Ascending aorta (tissue), 2 donors: ENCODE measurements at regions not wholly inside any gene's neighbourhood (a gene's known extent, or its start where the extent isn't known, plus 50 kb on each side); places are given as distances from the start of the nearest gene placed in this dataset.
"Not testable (repeated sequence)": the region's sequence is repeated elsewhere in the genome, so short reads cannot be mapped to it uniquely, and the experiment has no call there.

ENCODE experiments used
- DNase-seq, 2 donors: peaks; one replicate each; pipeline ENCODE4 v3.0.0-alpha.2; 2019; ENCODE audit warnings: low spot score in 2 of 2
- H3K27ac ChIP-seq, 2 donors: fragments of 200-600 bp; sonication (generic); one replicate each; pipeline ENCODE4 v1.5.1; 2016 to 2017; ENCODE audit warnings: mild to moderate bottlenecking in 1 of 2
- H3K27me3 ChIP-seq: fragments of 200-600 bp; sonication (generic); one replicate; pipeline ENCODE4 v1.5.1; 2017
- H3K36me3 ChIP-seq, 2 donors: fragments of 200-600 bp; sonication (generic); one replicate each; pipeline ENCODE4 v1.5.1; 2016
- H3K4me1 ChIP-seq, 2 donors: fragments of 200-600 bp; sonication (generic); one replicate each; pipeline ENCODE4 v1.5.1; 2016 to 2017; ENCODE audit warnings: mild to moderate bottlenecking in 1 of 2
- H3K4me3 ChIP-seq, 2 donors: fragments of 200-600 bp; sonication (generic); one replicate each; pipeline ENCODE4 v1.5.1; 2016 to 2017; ENCODE audit warnings: mild to moderate bottlenecking in 1 of 2
- H3K9me3 ChIP-seq, 2 donors: fragments of 200-600 bp; sonication (generic); one replicate each; pipeline ENCODE4 v1.5.1; 2016
- CTCF ChIP-seq, 3 experiments: fragments of 200-600 bp in 2 of 3; fragments of 450-650 bp in 1 of 3; sonication (generic) in 2 of 3; IDR thresholded peaks; one replicate each; pipeline ENCODE4 v1.5.1; 2016 to 2019; ENCODE audit warnings: antibody characterized with exemption in 3 of 3, mild to moderate bottlenecking in 1 of 3, moderate library complexity in 1 of 3
- intact Hi-C: fragments of 100-400 bp; cut with DNase I; formaldehyde crosslinking; loops from one replicate; pipeline ENCODE4 v1.15.1; 2023

GRCh38 chr18:41059126-41059415 lies 896.0 kb upstream of the PIK3C3 start:
- H3K27me3 ChIP-seq = no peaks in the 10 kb centered on the region
- no peak overlapping the region for H3K27ac ChIP-seq
- H3K4me3 ChIP-seq = no peak overlapping the region
- H3K4me1 ChIP-seq = no peaks in the 10 kb centered on the region
- no peaks in the 10 kb centered on the region for H3K36me3 ChIP-seq
- no peaks in the 10 kb centered on the region for H3K9me3 ChIP-seq
- intact Hi-C loops = no loop called here
- DNase-seq = no peak
- no peak for TF ChIP-seq CTCF (IDR thresholded peaks at IDR 0.05)

- DNase-seq = no peak
- intact Hi-C loops = no loop called here
- Histone ChIP-seq H3K27me3 (no peaks in the 10 kb centered on the region), H3K9me3 (no peaks in the 10 kb centered on the region), H3K4me3 (no peak overlapping the region), H3K27ac (no peak overlapping the region), H3K36me3 (no peaks in the 10 kb centered on the region), H3K4me1 (no peaks in the 10 kb centered on the region)
- no peak for TF ChIP-seq CTCF (IDR thresholded peaks at IDR 0.05)
These were observed 896.5 kb upstream of the PIK3C3 start for GRCh38 chr18:41058351-41059125.

- DNase-seq = no peak
- Histone ChIP-seq H3K4me1 (no peaks in the 10 kb centered on the region), H3K36me3 (no peaks in the 10 kb centered on the region), H3K27me3 (no peaks in the 10 kb centered on the region), H3K9me3 (no peaks in the 10 kb centered on the region), H3K27ac (no peak overlapping the region), H3K4me3 (no peak overlapping the region)
- TF ChIP-seq CTCF (IDR thresholded peaks at IDR 0.05) = no peak
- intact Hi-C loops = no loop called here
These were observed 902.4 kb upstream of the PIK3C3 start for GRCh38 chr18:41052625-41053024.

GRCh38 chr18:41046250-41046649 lies 908.8 kb upstream of the PIK3C3 start:
- H3K36me3 ChIP-seq, H3K4me1 ChIP-seq, H3K9me3 ChIP-seq, H3K27me3 ChIP-seq, H3K4me3 ChIP-seq, intact Hi-C loops, H3K27ac ChIP-seq: not testable (repeated sequence)
- peak in 1 of 2 donors; percentile 50 for DNase-seq

- TF ChIP-seq CTCF (IDR thresholded peaks at IDR 0.05) = no peak
- Histone ChIP-seq H3K27me3 (no peaks in the 10 kb centered on the region), H3K9me3 (no peaks in the 10 kb centered on the region), H3K4me3 (no peak overlapping the region), H3K4me1 (no peaks in the 10 kb centered on the region), H3K36me3 (no peaks in the 10 kb centered on the region), H3K27ac (no peak overlapping the region)
- intact Hi-C loops = no loop called here
- no peak for DNase-seq
These were observed 911.2 kb upstream of the PIK3C3 start for GRCh38 chr18:41043876-41044275.

- DNase-seq = no peak
- no peaks in the 10 kb centered on the region for H3K4me1 ChIP-seq
These were observed 912.2 kb upstream of the PIK3C3 start for GRCh38 chr18:41042866-41043265.

More at GRCh38 chr18:41042866-41043265, 912.2 kb upstream of the PIK3C3 start:
- H3K36me3 ChIP-seq = no peaks in the 10 kb centered on the region
- H3K9me3 ChIP-seq = no peaks in the 10 kb centered on the region
- H3K27ac ChIP-seq = no peak overlapping the region
- intact Hi-C loops = no loop called here
- no peak for TF ChIP-seq CTCF (IDR thresholded peaks at IDR 0.05)
- no peak overlapping the region for H3K4me3 ChIP-seq
- no peaks in the 10 kb centered on the region for H3K27me3 ChIP-seq
